CD8-positive, alpha-beta memory T cell (primary cell): ENCODE measurements at regions not wholly inside any gene's neighbourhood (a gene's known extent, or its start where the extent isn't known, plus 50 kb on each side); places are given as distances from the start of the nearest gene placed in this dataset.

Experiments
- CTCF ChIA-PET: fragments of 350-600 bp; sonication (Branson Sonifier 250); formaldehyde crosslinking; loops from one replicate; lab custom pipeline; 2021; ENCODE audit warnings: antibody characterized with exemption; lab: Charles Lee
- POLR2A ChIA-PET: fragments of 350-600 bp; sonication (Branson Sonifier 250); formaldehyde crosslinking; loops from one replicate; lab custom pipeline; 2021; ENCODE audit warnings: antibody characterized with exemption; lab: Charles Lee
- DNase-seq, 5 donors: peaks; one replicate each; pipeline versions ENCODE4 v3.0.0 to v3.0.0-alpha.2; 2020 to 2022; ENCODE audit warnings: mixed read lengths in 1 of 5
- H3K27ac ChIP-seq: one replicate; pipeline ENCODE4 v1.7.0; 2013; ENCODE audit warnings: low read depth, mild to moderate bottlenecking, low read length, moderate library complexity
- H3K27me3 ChIP-seq: 2 replicates; pipeline ENCODE4 v1.7.0; 2013; ENCODE audit warnings: low read length, mild to moderate bottlenecking; ENCODE audit not compliant: insufficient read depth, poor library complexity, severe bottlenecking
- H3K36me3 ChIP-seq: 2 replicates; pipeline ENCODE4 v1.7.0; 2013; ENCODE audit warnings: mild to moderate bottlenecking, low read length, moderate library complexity; ENCODE audit not compliant: insufficient read depth
- H3K4me1 ChIP-seq: 2 replicates; pipeline ENCODE4 v1.7.0; 2013; ENCODE audit warnings: mild to moderate bottlenecking, low read length, moderate library complexity; ENCODE audit not compliant: insufficient read depth
- H3K4me3 ChIP-seq: 2 replicates; pipeline ENCODE4 v1.7.0; 2013; ENCODE audit warnings: mild to moderate bottlenecking, low read length
- H3K9me3 ChIP-seq: 2 replicates; pipeline ENCODE4 v1.7.0; 2013; ENCODE audit warnings: mild to moderate bottlenecking, low read length
- H3K27ac Mint-ChIP-seq, 8 donors: one replicate each; pipeline ENCODE4 v1.8.0; 2020 to 2021; ENCODE audit warnings: mixed read lengths in 8 of 8, mild to moderate bottlenecking in 6 of 8, inconsistent platforms in 3 of 8, moderate library complexity in 3 of 8
- H3K27me3 Mint-ChIP-seq, 2 donors: one replicate each; pipeline ENCODE4 v1.8.0; 2020 to 2021; ENCODE audit warnings: mixed read lengths in 2 of 2, mild to moderate bottlenecking in 1 of 2, moderate library complexity in 1 of 2
- H3K36me3 Mint-ChIP-seq, 3 donors: one replicate each; pipeline ENCODE4 v1.8.0; 2020 to 2021; ENCODE audit warnings: mixed read lengths in 3 of 3, inconsistent platforms in 1 of 3, mild to moderate bottlenecking in 1 of 3
- H3K4me1 Mint-ChIP-seq, 3 donors: one replicate each; pipeline ENCODE4 v1.8.0; 2020 to 2021; ENCODE audit warnings: mixed read lengths in 3 of 3, inconsistent platforms in 1 of 3, mild to moderate bottlenecking in 1 of 3
- H3K4me3 Mint-ChIP-seq, 7 donors: one replicate each; pipeline ENCODE4 v1.8.0; 2020 to 2021; ENCODE audit warnings: mixed read lengths in 7 of 7, mild to moderate bottlenecking in 6 of 7, moderate library complexity in 4 of 7, inconsistent platforms in 2 of 7
- H3K9me3 Mint-ChIP-seq, 5 donors: one replicate each; pipeline ENCODE4 v1.8.0; 2020 to 2022; ENCODE audit warnings: mixed read lengths in 5 of 5, mild to moderate bottlenecking in 3 of 5, moderate library complexity in 2 of 5, inconsistent platforms in 1 of 5

- POLR2A ChIA-PET, result no interaction called here
- no peak overlapping the region for H3K4me3 Mint-ChIP-seq
- H3K9me3 Mint-ChIP-seq, result peaks cover 0 to 3% (median 0%) of the 10 kb centered on the region in 5 donors
- Histone ChIP-seq H3K4me3 (no peak overlapping the region), H3K27ac (no peak overlapping the region), H3K36me3 (no peaks in the 10 kb centered on the region), H3K4me1 (no peaks in the 10 kb centered on the region), H3K27me3 (no peaks in the 10 kb centered on the region), H3K9me3 (no peaks in the 10 kb centered on the region)
- H3K4me1 Mint-ChIP-seq, result no peaks in the 10 kb centered on the region
- no peak for DNase-seq
- CTCF ChIA-PET, result no interaction called here
- H3K36me3 Mint-ChIP-seq, result no peaks in the 10 kb centered on the region
- peaks cover 0 to 2% of the 10 kb centered on the region in 2 donors for H3K27me3 Mint-ChIP-seq
- H3K27ac Mint-ChIP-seq, result no peak overlapping the region
Observed at GRCh38 chr22:27588915-27589314, 212.6 kb downstream of the MN1 start.

- ChIA-PET POLR2A (no interaction called here), CTCF (no interaction called here)
- Histone ChIP-seq H3K27me3 (no peaks in the 10 kb centered on the region), H3K4me1 (no peaks in the 10 kb centered on the region), H3K36me3 (no peaks in the 10 kb centered on the region), H3K27ac (no peak overlapping the region), H3K4me3 (no peak overlapping the region), H3K9me3 (no peaks in the 10 kb centered on the region)
- H3K9me3 Mint-ChIP-seq, result peaks cover 0 to 3% (median 0%) of the 10 kb centered on the region in 5 donors
- H3K4me3 Mint-ChIP-seq, result no peak overlapping the region
- H3K4me1 Mint-ChIP-seq, result no peaks in the 10 kb centered on the region
- no peak overlapping the region for H3K27ac Mint-ChIP-seq
- no peak for DNase-seq
- peaks cover 0 to 2% of the 10 kb centered on the region in 2 donors for H3K27me3 Mint-ChIP-seq
- H3K36me3 Mint-ChIP-seq, result no peaks in the 10 kb centered on the region
Observed at GRCh38 chr22:27591060-27591459, 210.5 kb downstream of the MN1 start.

DNA sequence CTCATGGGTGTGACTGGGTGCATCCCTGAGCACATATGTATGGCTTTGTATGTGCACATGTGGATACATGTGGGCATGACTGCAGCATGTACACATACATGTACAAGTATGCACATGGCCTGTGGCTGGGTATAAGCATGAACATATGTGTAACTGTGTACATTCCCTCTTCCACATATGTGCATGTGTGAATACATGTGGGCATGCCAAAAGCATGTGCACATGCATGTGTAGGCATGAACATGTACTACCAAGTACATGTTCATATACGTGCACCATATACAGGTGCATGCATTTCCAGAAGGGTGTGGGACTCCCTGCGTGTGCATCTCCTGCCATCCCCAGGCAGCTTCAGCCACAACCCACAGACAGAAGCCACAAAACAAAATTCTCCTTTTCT is 208.2 kb downstream of the MN1 start:
- Histone ChIP-seq H3K4me1 (no peaks in the 10 kb centered on the region), H3K36me3 (no peaks in the 10 kb centered on the region), H3K9me3 (no peaks in the 10 kb centered on the region), H3K4me3 (no peak overlapping the region), H3K27ac (no peak overlapping the region), H3K27me3 (no peaks in the 10 kb centered on the region)
- peaks cover 0 to 3% (median 0%) of the 10 kb centered on the region in 5 donors for H3K9me3 Mint-ChIP-seq
- ChIA-PET CTCF (no interaction called here), POLR2A (no interaction called here)
- H3K27me3 Mint-ChIP-seq, result peaks cover 0 to 2% of the 10 kb centered on the region in 2 donors
- H3K36me3 Mint-ChIP-seq, result no peaks in the 10 kb centered on the region
- H3K4me1 Mint-ChIP-seq, result no peaks in the 10 kb centered on the region
- DNase-seq, result no peak
- no peak overlapping the region for H3K27ac Mint-ChIP-seq
- H3K4me3 Mint-ChIP-seq, result no peak overlapping the region

DNA sequence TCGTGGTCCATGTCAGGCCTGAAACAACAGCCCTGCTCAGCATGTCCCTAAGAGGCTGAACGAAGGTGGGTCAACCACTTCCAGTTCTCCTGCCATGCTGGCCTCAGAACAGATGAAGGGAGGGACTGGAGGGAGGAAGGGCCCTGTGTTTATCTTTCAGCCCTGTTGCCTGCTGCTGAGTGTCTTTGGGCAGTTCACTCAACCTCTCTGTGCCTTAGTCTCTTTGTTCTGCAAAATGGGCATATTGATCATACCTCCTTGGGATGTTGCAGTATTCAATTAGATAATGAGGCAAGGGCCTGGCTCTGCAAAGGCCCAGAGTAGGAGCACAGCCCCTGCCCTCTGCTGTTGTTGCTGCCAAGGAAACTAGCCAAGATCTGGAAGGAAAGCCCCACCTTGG is 207.5 kb downstream of the MN1 start:
- H3K27ac Mint-ChIP-seq, result no peak overlapping the region

DNA sequence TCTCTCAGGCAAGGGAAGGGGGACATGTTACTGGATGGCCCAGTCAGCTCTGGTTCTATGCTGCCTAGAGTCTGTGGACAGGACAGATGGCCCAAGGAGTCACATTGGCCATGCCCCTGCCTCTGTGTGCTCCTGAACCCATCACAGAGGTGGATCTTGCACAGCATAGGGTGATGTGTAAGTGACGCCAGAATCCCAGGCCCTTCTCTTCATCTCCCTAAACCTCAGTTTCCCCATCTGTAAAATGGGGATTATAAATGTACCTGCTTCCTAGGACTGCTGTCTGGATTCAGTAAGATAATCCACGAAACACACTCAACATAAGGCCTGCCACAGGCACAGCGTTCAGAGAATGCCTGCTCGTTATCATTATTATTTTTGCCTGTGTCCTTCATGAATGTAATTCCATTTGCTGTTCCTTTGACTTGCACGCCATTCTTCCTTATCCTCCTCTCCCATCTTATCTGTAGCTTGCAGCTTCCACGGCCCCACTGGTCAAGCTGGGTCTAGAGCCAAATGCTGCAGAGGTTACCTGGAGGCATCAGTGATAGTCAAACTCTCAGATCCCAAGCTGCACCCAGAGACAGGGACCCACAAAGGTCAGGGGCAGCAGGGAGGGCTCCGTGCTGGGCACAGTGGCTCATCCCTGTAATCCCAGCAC is 207.0 kb downstream of the MN1 start:
- H3K27ac ChIP-seq, result no peak overlapping the region
- no peak overlapping the region for H3K4me3 ChIP-seq
- H3K9me3 Mint-ChIP-seq, result no peaks in the 10 kb centered on the region
- H3K27ac Mint-ChIP-seq, result no peak overlapping the region
- peaks cover 0 to 2% of the 10 kb centered on the region in 2 donors for H3K27me3 Mint-ChIP-seq
- no peaks in the 10 kb centered on the region for H3K4me1 ChIP-seq
- H3K9me3 ChIP-seq, result no peaks in the 10 kb centered on the region
- H3K36me3 ChIP-seq, result no peaks in the 10 kb centered on the region
- no peak for DNase-seq
- ChIA-PET CTCF (no interaction called here), POLR2A (no interaction called here)
- no peaks in the 10 kb centered on the region for H3K27me3 ChIP-seq
- no peak overlapping the region for H3K4me3 Mint-ChIP-seq
- no peaks in the 10 kb centered on the region for H3K4me1 Mint-ChIP-seq
- H3K36me3 Mint-ChIP-seq, result no peaks in the 10 kb centered on the region

More for the DNA sequence above, 207.5 kb downstream of the MN1 start:
- no peaks in the 10 kb centered on the region for H3K36me3 Mint-ChIP-seq
- ChIA-PET CTCF (no interaction called here), POLR2A (no interaction called here)
- DNase-seq, result no peak
- Histone ChIP-seq H3K36me3 (no peaks in the 10 kb centered on the region), H3K9me3 (no peaks in the 10 kb centered on the region), H3K27ac (no peak overlapping the region), H3K27me3 (no peaks in the 10 kb centered on the region), H3K4me3 (no peak overlapping the region), H3K4me1 (no peaks in the 10 kb centered on the region)
- H3K4me1 Mint-ChIP-seq, result no peaks in the 10 kb centered on the region
- peaks cover 0 to 2% of the 10 kb centered on the region in 2 donors for H3K27me3 Mint-ChIP-seq
- H3K9me3 Mint-ChIP-seq, result peaks cover 0 to 1% (median 0%) of the 10 kb centered on the region in 5 donors
- H3K4me3 Mint-ChIP-seq, result no peak overlapping the region

- H3K4me3 ChIP-seq, result no peak overlapping the region
- DNase-seq, result no peak
- Mint-ChIP-seq H3K4me1 (no peaks in the 10 kb centered on the region), H3K4me3 (no peak overlapping the region), H3K27me3 (peaks cover 0 to 2% of the 10 kb centered on the region in 2 donors), H3K9me3 (no peaks in the 10 kb centered on the region), H3K36me3 (no peaks in the 10 kb centered on the region), H3K27ac (no peak overlapping the region)
- ChIA-PET CTCF (no interaction called here), POLR2A (no interaction called here)
- H3K27ac ChIP-seq, result no peak overlapping the region
- no peaks in the 10 kb centered on the region for H3K36me3 ChIP-seq
- no peaks in the 10 kb centered on the region for H3K27me3 ChIP-seq
- no peaks in the 10 kb centered on the region for H3K9me3 ChIP-seq
- H3K4me1 ChIP-seq, result no peaks in the 10 kb centered on the region
Observed at GRCh38 chr22:27596133-27596870, 205.3 kb downstream of the MN1 start.

DNA sequence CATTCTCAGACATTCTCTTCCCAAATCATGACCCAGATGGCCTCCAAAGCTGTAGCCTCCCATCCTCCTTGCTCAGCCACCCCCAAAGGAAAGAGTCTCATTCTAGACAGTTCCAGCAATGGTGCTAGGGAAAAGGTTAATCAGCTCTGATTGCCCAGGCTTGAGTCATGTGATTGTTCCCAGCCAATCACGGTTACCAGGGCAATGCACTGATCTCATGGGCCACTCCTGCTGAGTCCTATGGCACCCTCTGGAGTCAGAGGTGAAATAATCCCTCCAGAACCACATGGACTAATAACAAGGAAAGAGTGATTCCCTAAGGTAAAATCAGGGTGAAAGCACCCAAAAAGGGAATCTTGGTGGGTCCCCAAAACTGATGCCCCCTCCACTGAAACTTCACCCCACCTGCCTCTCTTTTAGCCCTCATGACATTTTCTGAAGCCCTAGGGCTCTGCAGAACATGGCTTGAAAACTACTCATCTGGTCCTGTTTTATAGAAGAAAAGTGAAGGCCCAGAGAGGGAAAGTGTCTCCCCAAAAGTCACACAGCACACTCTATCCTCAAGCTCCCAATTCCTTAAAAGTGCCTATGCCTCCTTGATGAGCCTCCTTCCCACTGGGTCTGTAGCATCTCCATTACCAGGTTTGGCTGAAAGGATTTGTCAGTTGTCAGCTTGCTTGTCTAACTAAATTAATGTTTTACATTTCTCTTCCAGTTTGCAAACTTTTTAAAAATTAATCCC is 203.7 kb downstream of the MN1 start:
- peaks cover 2 to 6% of the 10 kb centered on the region in 2 donors for H3K27me3 Mint-ChIP-seq
- Histone ChIP-seq H3K27me3 (no peaks in the 10 kb centered on the region), H3K9me3 (no peaks in the 10 kb centered on the region), H3K27ac (no peak overlapping the region), H3K36me3 (no peaks in the 10 kb centered on the region), H3K4me3 (no peak overlapping the region), H3K4me1 (no peaks in the 10 kb centered on the region)
- no peaks in the 10 kb centered on the region for H3K9me3 Mint-ChIP-seq
- DNase-seq, result no peak
- H3K36me3 Mint-ChIP-seq, result no peaks in the 10 kb centered on the region
- H3K4me1 Mint-ChIP-seq, result no peaks in the 10 kb centered on the region
- no peak overlapping the region for H3K27ac Mint-ChIP-seq
- no peak overlapping the region for H3K4me3 Mint-ChIP-seq
- POLR2A ChIA-PET, result no interaction called here
- CTCF ChIA-PET, result interaction anchor here (0.6 kb wide), 1 partner anchor 85 kb away, joined by 3 read pairs; no protein-coding TSS in a partner anchor

- Mint-ChIP-seq H3K27ac (no peak overlapping the region), H3K9me3 (no peaks in the 10 kb centered on the region), H3K4me3 (no peak overlapping the region), H3K27me3 (peaks cover 2 to 6% of the 10 kb centered on the region in 2 donors), H3K4me1 (no peaks in the 10 kb centered on the region), H3K36me3 (no peaks in the 10 kb centered on the region)
- Histone ChIP-seq H3K27me3 (no peaks in the 10 kb centered on the region), H3K9me3 (no peaks in the 10 kb centered on the region), H3K36me3 (no peaks in the 10 kb centered on the region), H3K4me1 (no peaks in the 10 kb centered on the region), H3K4me3 (no peak overlapping the region), H3K27ac (no peak overlapping the region)
- CTCF ChIA-PET, result interaction anchor here (0.6 kb wide), 1 partner anchor 86 kb away, joined by 3 read pairs; no protein-coding TSS in a partner anchor
- POLR2A ChIA-PET, result no interaction called here
- no peak for DNase-seq
Observed at GRCh38 chr22:27598792-27599191, 202.8 kb downstream of the MN1 start.
